ENCODE measurements at regions not wholly inside any gene's neighbourhood (a gene's known extent, or its start where the extent isn't known, plus 50 kb on each side); places are given as distances from the start of the nearest gene placed in this dataset.

- TF ChIP-seq GATA3 (IDR thresholded peaks at IDR 0.05; ENCODE audit: low read depth, low read length) (no peak), GATA2 (IDR thresholded peaks at IDR 0.05; ENCODE audit: low read depth, low read length) (no peak)
Observed at GRCh38 chr13:29978211-29978610, 127.8 kb upstream of the UBL3 start.

DNA sequence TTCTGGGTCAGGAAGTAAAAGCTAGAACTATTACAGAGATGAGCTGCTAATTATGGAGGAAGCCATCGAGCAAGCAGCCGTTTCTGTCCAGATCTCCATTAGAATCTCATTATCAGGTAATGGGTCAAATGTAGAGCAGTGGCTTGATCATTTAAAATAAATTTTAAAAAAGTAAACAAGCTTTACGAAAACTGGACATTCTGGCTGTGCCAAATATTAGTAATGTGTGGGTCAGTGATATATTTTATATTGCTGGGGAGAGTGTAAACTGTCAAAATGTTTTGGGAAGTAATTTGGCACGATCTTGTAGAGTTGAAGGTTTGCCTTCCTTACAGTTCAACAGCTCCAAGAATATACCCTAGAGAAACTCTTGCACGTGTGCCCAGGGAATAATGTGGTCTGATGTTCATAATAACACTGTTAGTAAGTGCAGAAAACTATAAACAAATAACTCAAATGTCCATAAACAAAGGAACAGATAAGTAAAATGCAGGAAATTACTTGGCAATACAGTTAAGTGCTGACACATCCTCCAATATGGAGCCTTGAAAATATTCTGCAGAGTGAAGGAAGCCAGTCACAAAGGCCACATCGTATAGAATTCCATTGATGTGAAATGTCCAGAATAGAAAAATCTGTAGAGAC, 127.2 kb upstream of the UBL3 start:
- TF ChIP-seq GATA2 (IDR thresholded peaks at IDR 0.05; ENCODE audit: low read depth, low read length) (no peak), GATA3 (IDR thresholded peaks at IDR 0.05; ENCODE audit: low read depth, low read length) (no peak)

- TF ChIP-seq GATA3 (IDR thresholded peaks at IDR 0.05; ENCODE audit: low read depth, low read length) (no peak), GATA2 (IDR thresholded peaks at IDR 0.05; ENCODE audit: low read depth, low read length) (no peak)
Observed at GRCh38 chr13:29976535-29976934, 126.1 kb upstream of the UBL3 start.

DNA sequence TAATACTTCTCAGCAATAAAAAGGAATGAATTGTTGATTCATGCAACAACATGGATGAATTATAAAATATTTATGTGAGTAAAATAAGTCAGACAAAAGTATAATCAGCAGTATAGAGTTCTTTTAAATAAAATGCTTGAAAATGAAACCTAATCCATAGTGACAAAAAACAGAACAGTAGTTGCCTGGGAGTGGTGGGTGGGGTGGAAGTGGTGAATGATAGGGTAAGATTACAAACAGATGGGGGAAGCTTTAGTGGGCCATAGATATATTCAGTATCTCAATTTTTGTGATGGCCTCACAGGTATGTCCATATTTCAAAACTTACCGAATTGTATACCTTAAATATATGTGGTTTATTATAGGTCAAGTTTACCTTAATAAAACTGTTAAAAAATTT, 124.9 kb upstream of the UBL3 start:
- TF ChIP-seq GATA2 (IDR thresholded peaks at IDR 0.05; ENCODE audit: low read depth, low read length) (no peak), GATA3 (IDR thresholded peaks at IDR 0.05; ENCODE audit: low read depth, low read length) (no peak)

GRCh38 chr13:29969286-29969685, 118.9 kb upstream of the UBL3 start:
- no peak for TF ChIP-seq GATA2 (IDR thresholded peaks at IDR 0.05; ENCODE audit: low read depth, low read length)
- TF ChIP-seq GATA3 (IDR thresholded peaks at IDR 0.05; ENCODE audit: low read depth, low read length), result no peak

DNA sequence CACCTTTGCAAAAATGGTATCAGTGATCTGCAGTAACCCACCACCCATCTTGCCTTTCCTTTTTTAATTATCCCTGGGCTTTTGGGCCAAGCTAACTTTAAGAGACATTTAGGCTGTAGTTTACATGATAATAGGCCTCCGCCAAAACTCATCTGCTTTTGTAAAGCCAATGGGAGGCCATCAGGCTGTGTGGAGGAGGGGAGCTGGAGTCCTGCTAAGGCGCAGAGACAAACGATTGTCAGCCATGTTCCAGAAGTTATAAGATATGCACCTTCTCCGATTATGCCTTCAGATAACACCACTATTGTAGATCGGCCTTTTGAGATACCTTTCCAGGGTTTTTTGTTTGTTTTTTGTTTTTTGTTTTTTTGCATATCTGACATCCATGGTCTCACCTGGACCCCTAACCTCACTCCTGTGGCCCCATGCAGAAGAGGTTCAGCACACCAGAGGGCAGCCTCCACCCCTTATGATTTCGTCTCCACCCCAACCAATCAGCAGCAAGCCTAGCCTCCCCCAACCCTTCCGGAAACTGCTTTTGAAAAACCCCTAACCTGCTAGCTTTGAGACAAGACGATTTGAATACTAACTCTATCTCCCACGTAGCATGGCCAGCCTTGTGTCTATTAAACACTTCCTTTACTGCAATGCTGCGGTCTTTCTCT, 113.9 kb upstream of the UBL3 start:
- no peak for TF ChIP-seq GATA3 (IDR thresholded peaks at IDR 0.05; ENCODE audit: low read depth, low read length)
- TF ChIP-seq GATA2 (IDR thresholded peaks at IDR 0.05; ENCODE audit: low read depth, low read length), result no peak

GRCh38 chr13:29963089-29963488, 112.7 kb upstream of the UBL3 start:
- no peak for TF ChIP-seq GATA2 (IDR thresholded peaks at IDR 0.05; ENCODE audit: low read depth, low read length)
- no peak for TF ChIP-seq GATA3 (IDR thresholded peaks at IDR 0.05; ENCODE audit: low read depth, low read length)

DNA sequence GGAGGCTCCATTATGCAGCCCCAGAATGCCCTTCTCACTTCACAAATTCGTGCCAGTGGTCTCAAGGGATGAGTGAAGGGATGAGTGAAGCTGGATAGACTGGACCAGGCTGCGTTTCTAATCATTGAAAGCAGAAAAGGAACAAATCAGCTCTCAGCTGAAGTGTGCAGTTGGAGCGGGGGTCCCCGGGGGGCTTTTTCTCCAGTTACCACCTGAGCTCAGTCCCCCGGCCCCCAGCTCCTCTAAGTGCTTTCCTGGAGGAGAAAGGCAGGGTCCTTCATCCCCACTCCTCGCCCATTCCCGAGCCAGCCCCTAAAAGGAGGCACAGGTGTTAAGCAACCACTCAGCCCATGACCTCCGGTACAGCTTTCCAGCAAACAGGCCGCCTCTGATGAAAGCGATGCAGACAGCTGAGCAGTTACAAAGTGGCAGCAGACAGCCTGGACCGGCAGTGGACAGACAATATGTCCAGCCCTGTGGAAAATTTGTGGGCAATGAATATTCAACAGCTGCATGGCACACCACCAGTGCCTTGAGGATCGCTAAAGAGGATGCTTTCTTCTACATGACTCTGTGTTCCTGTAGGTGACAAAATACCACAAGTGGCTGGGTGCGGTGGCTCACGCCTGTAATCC, 110.7 kb upstream of the UBL3 start:
- no peak for TF ChIP-seq GATA2 (IDR thresholded peaks at IDR 0.05; ENCODE audit: low read depth, low read length)

GRCh38 chr13:29959603-29960002, 109.2 kb upstream of the UBL3 start:
- no peak for TF ChIP-seq GATA3 (IDR thresholded peaks at IDR 0.05; ENCODE audit: low read depth, low read length)
- TF ChIP-seq GATA2 (IDR thresholded peaks at IDR 0.05; ENCODE audit: low read depth, low read length), result no peak

GRCh38 chr13:29959086-29959485, 108.7 kb upstream of the UBL3 start:
- no peak for TF ChIP-seq GATA2 (IDR thresholded peaks at IDR 0.05; ENCODE audit: low read depth, low read length)
- TF ChIP-seq GATA3 (IDR thresholded peaks at IDR 0.05; ENCODE audit: low read depth, low read length), result no peak

DNA sequence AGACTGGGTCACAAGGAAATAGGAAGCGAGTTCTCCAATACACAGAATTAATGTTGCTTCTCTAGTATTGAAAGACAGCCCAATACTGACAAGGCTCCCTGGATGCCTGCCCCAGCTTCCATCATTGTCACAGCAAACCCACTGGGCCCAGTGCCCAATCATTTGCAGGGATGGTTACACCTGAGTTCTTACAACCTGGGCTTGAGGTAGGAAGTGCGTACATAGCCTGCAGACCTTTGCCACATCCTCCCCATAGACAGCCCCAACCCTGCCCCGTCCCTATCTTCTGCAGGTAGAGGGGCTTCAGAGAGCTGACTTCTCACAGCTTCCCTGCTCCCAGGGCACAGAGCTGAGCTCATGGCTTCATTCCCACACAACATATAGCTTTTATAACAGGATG, 108.1 kb upstream of the UBL3 start:
- TF ChIP-seq GATA3 (IDR thresholded peaks at IDR 0.05; ENCODE audit: low read depth, low read length), result no peak
- no peak for TF ChIP-seq GATA2 (IDR thresholded peaks at IDR 0.05; ENCODE audit: low read depth, low read length)

DNA sequence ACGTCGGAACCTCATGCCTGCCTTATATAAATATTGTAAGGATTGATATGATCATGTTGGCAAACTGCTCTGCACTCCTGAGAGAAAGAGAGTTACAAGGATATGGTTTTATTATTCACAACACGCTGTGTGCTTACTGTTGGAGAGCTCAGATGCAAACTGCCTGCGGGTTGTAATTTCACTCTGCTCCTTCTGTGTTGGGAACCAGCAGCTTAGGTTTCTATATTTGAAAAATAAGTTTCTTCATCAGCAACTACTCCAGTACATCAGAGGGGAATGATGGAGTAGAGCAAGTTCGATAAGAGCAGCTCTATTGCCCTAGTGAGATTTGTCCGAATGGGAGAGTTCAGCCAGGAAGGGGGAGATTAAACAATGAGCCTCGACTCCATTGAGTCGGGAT, 106.9 kb upstream of the UBL3 start:
- TF ChIP-seq GATA3 (IDR thresholded peaks at IDR 0.05; ENCODE audit: low read depth, low read length), result no peak

DNA sequence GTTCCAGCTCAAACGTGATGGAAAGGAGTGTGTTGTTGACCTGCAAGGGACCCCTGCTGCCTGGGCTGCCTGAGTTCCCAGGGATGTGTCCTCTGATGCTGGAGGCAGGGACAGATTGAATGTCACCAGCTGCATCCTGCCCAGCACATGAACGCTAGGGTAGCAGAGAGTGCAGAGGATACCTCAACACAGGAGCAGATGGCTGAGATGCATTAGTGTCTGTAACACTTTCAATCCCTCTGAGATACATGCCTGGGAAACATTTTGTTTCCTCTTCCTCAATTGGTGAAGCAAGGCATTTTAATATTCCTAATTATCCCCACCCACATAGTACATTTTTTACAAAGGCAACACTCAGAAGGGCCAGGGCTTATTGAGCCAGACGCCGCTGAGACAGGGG, 106.4 kb upstream of the UBL3 start:
- TF ChIP-seq GATA2 (IDR thresholded peaks at IDR 0.05; ENCODE audit: low read depth, low read length), result no peak
- TF ChIP-seq GATA3 (IDR thresholded peaks at IDR 0.05; ENCODE audit: low read depth, low read length), result no peak

GRCh38 chr13:29955137-29955650, 104.8 kb upstream of the UBL3 start:
- TF ChIP-seq GATA2 (IDR thresholded peaks at IDR 0.05; ENCODE audit: low read depth, low read length) (no peak), GATA3 (IDR thresholded peaks at IDR 0.05; ENCODE audit: low read depth, low read length) (no peak)
